ENCODE measurements at regions not wholly inside any gene's neighbourhood (a gene's known extent, or its start where the extent isn't known, plus 50 kb on each side); places are given as distances from the start of the nearest gene placed in this dataset.

DNA sequence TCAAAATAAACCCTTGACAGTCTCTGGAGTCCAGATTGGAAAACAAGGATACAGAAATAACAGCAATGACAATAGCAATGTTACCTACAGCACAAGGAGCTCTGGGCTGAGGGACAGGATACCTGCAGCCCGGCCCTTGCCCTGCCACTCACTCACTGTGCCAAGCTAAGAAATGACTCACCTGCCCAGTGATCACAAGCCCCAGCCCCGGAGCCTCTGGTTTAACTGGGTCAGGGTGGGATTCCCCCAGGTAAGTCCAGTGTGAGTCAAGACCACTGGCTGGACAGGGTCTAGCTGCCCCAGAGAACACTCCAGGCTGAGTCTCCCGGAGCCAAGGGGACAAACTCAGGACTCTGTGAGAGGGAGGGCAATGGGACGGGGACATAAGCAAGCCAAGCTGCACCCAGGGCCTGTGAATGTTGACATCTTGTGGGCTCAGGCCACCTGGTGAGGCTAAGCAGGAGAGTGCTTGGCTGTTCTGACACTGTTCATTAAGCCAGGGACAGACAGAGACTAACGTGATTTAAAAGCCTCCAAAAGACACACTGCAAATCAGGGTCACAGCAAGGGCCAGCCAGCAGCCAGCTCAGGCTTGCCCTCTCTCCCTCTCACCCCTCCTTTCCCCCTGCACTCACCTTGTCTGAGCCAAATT, 64.1 kb downstream of the MIS18A start:
- TF ChIP-seq, protein P1, sequence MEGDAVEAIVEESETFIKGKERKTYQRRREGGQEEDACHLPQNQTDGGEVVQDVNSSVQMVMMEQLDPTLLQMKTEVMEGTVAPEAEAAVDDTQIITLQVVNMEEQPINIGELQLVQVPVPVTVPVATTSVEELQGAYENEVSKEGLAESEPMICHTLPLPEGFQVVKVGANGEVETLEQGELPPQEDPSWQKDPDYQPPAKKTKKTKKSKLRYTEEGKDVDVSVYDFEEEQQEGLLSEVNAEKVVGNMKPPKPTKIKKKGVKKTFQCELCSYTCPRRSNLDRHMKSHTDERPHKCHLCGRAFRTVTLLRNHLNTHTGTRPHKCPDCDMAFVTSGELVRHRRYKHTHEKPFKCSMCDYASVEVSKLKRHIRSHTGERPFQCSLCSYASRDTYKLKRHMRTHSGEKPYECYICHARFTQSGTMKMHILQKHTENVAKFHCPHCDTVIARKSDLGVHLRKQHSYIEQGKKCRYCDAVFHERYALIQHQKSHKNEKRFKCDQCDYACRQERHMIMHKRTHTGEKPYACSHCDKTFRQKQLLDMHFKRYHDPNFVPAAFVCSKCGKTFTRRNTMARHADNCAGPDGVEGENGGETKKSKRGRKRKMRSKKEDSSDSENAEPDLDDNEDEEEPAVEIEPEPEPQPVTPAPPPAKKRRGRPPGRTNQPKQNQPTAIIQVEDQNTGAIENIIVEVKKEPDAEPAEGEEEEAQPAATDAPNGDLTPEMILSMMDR (IDR thresholded peaks at IDR 0.05): no peak
- no peak for TF ChIP-seq POLR2A (IDR thresholded peaks at IDR 0.05)
